SK-N-SH (cell line): ENCODE measurements at regions not wholly inside any gene's neighbourhood (a gene's known extent, or its start where the extent isn't known, plus 50 kb on each side); places are given as distances from the start of the nearest gene placed in this dataset.

ENCODE experiments used
- CTCF ChIA-PET: fragments of 300-600, 350-600 bp; formaldehyde crosslinking; extraction: SDS; loops from one replicate; lab custom pipeline; 2021; lab: Yijun Ruan, JAX
- POLR2A ChIA-PET: fragments of 350-600 bp; sonication (Branson Sonifier 250); formaldehyde crosslinking; extraction: SDS; loops from one replicate; lab custom pipeline; 2020; ENCODE audit warnings: antibody characterized with exemption, inconsistent platforms; lab: Yijun Ruan, JAX
- DNase-seq: peaks from one replicate; pipeline ENCODE4 v3.0.0; 2012
- H2AFZ ChIP-seq: fragments of 200-600 bp; sonication (generic); 2 replicates; pipeline ENCODE4 v1.8.1; 2016; ENCODE audit warnings: antibody characterized with exemption, mild to moderate bottlenecking, low read depth
- H3F3A ChIP-seq: fragments of 200-600 bp; sonication (generic); replicated peaks from 2 replicates; pipeline ENCODE3; 2016; ENCODE audit warnings: antibody characterized with exemption, mild to moderate bottlenecking; ENCODE audit not compliant: insufficient read depth
- H3K27ac ChIP-seq, 2 experiments: fragments of 200-500 bp in 1 of 2; fragments of 200-600 bp in 1 of 2; sonication (Bioruptor generic) in 1 of 2; sonication (generic), shearing (Covaris generic) in 1 of 2; 2 replicates each; pipeline versions ENCODE4 v1.5.1 to v1.6.1; 2014 to 2016; ENCODE audit warnings: low read depth in 2 of 2, inconsistent platforms in 1 of 2, low read length in 1 of 2, mild to moderate bottlenecking in 1 of 2, mixed read lengths in 1 of 2
- H3K27me3 ChIP-seq: fragments of 200-600 bp; sonication (generic), shearing (Covaris generic); 2 replicates; pipeline ENCODE4 v1.6.1; 2016; ENCODE audit warnings: mixed run types; ENCODE audit not compliant: insufficient read depth
- H3K36me3 ChIP-seq, 2 experiments: fragments of 200-500 bp in 1 of 2; fragments of 200-600 bp in 1 of 2; sonication (Bioruptor generic) in 1 of 2; sonication (generic) in 1 of 2; replicated peaks in 1 of 2; 2 replicates each; pipeline versions ENCODE3 to v1.5.1; 2014 to 2016; ENCODE audit warnings: low read length in 1 of 2, mild to moderate bottlenecking in 1 of 2; ENCODE audit not compliant: insufficient read depth in 2 of 2, control insufficient read depth in 1 of 2
- H3K4me1 ChIP-seq, 2 experiments: fragments of 200-500 bp in 1 of 2; fragments of 200-600 bp in 1 of 2; sonication (Bioruptor generic) in 1 of 2; sonication (generic), shearing (Covaris generic) in 1 of 2; 2 replicates each; pipeline versions ENCODE4 v1.5.1 to v1.6.1; 2014 to 2016; ENCODE audit warnings: low read depth in 1 of 2, low read length in 1 of 2, mixed run types in 1 of 2; ENCODE audit not compliant: insufficient read depth in 2 of 2, control insufficient read depth in 1 of 2
- H3K4me2 ChIP-seq: fragments of 200-600 bp; sonication (generic), shearing (Covaris generic); 2 replicates; pipeline ENCODE4 v1.6.1; 2017; ENCODE audit warnings: mixed run types
- H3K4me3 ChIP-seq, 2 experiments: fragments of 200-500 bp in 1 of 2; fragments of 200-600 bp in 1 of 2; sonication (Bioruptor generic) in 1 of 2; sonication (generic), shearing (Covaris generic) in 1 of 2; 2 replicates each; pipeline versions ENCODE4 v1.5.1 to v1.8.1; 2014 to 2016; ENCODE audit warnings: low read depth in 2 of 2, inconsistent platforms in 1 of 2, low read length in 1 of 2, mild to moderate bottlenecking in 1 of 2, mixed read lengths in 1 of 2, moderate library complexity in 1 of 2
- H3K79me2 ChIP-seq: fragments of 200-600 bp; sonication (generic); 2 replicates; pipeline ENCODE4 v1.8.1; 2017; ENCODE audit warnings: mild to moderate bottlenecking; ENCODE audit not compliant: insufficient read depth
- H3K9ac ChIP-seq: fragments of 200-600 bp; sonication (generic); 2 replicates; pipeline ENCODE4 v1.6.1; 2017; ENCODE audit warnings: mixed run types
- H3K9me2 ChIP-seq: fragments of 200-600 bp; sonication (generic); 2 replicates; pipeline ENCODE4 v1.6.1; 2017; ENCODE audit warnings: mixed run types
- H3K9me3 ChIP-seq: fragments of 200-600 bp; sonication (generic); 2 replicates; pipeline ENCODE4 v1.6.1; 2017; ENCODE audit warnings: mixed run types, mild to moderate bottlenecking, moderate library complexity
- H4K20me1 ChIP-seq: fragments of 200-600 bp; sonication (generic); 2 replicates; pipeline ENCODE4 v1.6.1; 2017; ENCODE audit warnings: mild to moderate bottlenecking, mixed run types; ENCODE audit not compliant: insufficient read depth
- CTCF ChIP-seq: fragments of 200-600 bp; sonication (generic); IDR thresholded peaks from 2 replicates; pipeline ENCODE4 v1.6.1; 2017; ENCODE audit warnings: antibody characterized with exemption, mild to moderate bottlenecking, moderate library complexity
- ELF1 ChIP-seq: IDR thresholded peaks from 2 replicates; pipeline ENCODE4 v1.4.0; 2012
- GABPA ChIP-seq: IDR thresholded peaks from 2 replicates; pipeline ENCODE4 v1.4.0; 2012; ENCODE audit warnings: low read depth, mild to moderate bottlenecking
- GATA2 ChIP-seq: sonication (generic); formaldehyde crosslinking; IDR thresholded peaks from 2 replicates; pipeline ENCODE4 v1.5.0; 2020; ENCODE audit warnings: mild to moderate bottlenecking, missing genetic modification reagents
- IRF3 ChIP-seq: fragments of 150-350 bp; IDR thresholded peaks from 2 replicates; pipeline ENCODE4 v1.6.1; 2016; ENCODE audit warnings: mild to moderate bottlenecking, low read depth, low read length
- JUND ChIP-seq: IDR thresholded peaks from 2 replicates; pipeline ENCODE4 v1.4.0; 2012
- MAX ChIP-seq: IDR thresholded peaks from 2 replicates; pipeline ENCODE4 v1.4.0; 2012; ENCODE audit warnings: low read depth
- PBX3 ChIP-seq: IDR thresholded peaks from 2 replicates; pipeline ENCODE4; 2012
- POLR2AphosphoS5 ChIP-seq: IDR thresholded peaks from 2 replicates; pipeline ENCODE4 v1.6.1; 2012; ENCODE audit warnings: low read depth, low read length
- RAD21 ChIP-seq: IDR thresholded peaks from 2 replicates; pipeline ENCODE4 v1.6.1; 2012; ENCODE audit warnings: mild to moderate bottlenecking, low read length
- USF2 ChIP-seq: fragments of 150-350 bp; IDR thresholded peaks from 2 replicates; pipeline ENCODE4 v1.6.1; 2017; ENCODE audit warnings: antibody characterized with exemption, low read length, low read depth, borderline replicate concordance
- WGBS: methylation state at CpG from one replicate; pipeline ENCODE4 v1.1.6; 2017; ENCODE audit warnings: low lambda C conversion rate; 5-methylcytosine and 5-hydroxymethylcytosine counted together

- peak; percentile 26 for DNase-seq
Observed at GRCh38 chr4:1459722-1460511, 53.7 kb upstream of the NKX1-1 start.

More at GRCh38 chr4:1459722-1460511, 53.7 kb upstream of the NKX1-1 start:
- ChIA-PET CTCF (interaction anchor here (0.6 to 1.6 kb wide), 2 partner anchors 29 to 192 kb away, joined by 3 read pairs; no protein-coding TSS in a partner anchor), POLR2A (no interaction called here)
- Histone ChIP-seq H3K27ac (no peak overlapping the region), H3K27me3 (peaks cover 52% of the 10 kb centered on the region), H3K79me2 (no peaks in the 10 kb centered on the region), H4K20me1 (no peaks in the 10 kb centered on the region), H3K9me2 (no peaks in the 10 kb centered on the region), H3F3A (no peaks in the 10 kb centered on the region), H3K4me3 (no peak overlapping the region), H3K9me3 (no peaks in the 10 kb centered on the region), H3K4me2 (no peak overlapping the region), H2AFZ (no peak overlapping the region), H3K36me3 (no peaks in the 10 kb centered on the region), H3K4me1 (no peaks in the 10 kb centered on the region), H3K9ac (no peak overlapping the region)
- WGBS: 39% methylated on average over 14 of the region's 26 CpGs
- TF ChIP-seq JUND: no peak
- TF ChIP-seq IRF3: no peak
- TF ChIP-seq MAX: no peak
- no peak for TF ChIP-seq CTCF
- no peak for TF ChIP-seq PBX3
- no peak for TF ChIP-seq ELF1
- no peak for TF ChIP-seq GATA2 (CRISPR knock-in tag)
- no peak for TF ChIP-seq POLR2AphosphoS5
- no peak for TF ChIP-seq GABPA
- TF ChIP-seq RAD21: no peak
- TF ChIP-seq USF2: no peak
